DMS53 (cell line): ENCODE measurements at regions not wholly inside any gene's neighbourhood (a gene's known extent, or its start where the extent isn't known, plus 50 kb on each side); places are given as distances from the start of the nearest gene placed in this dataset.

Source experiments
- DNase-seq: peaks from one replicate; lab custom pipeline; 2025; lab: John Stamatoyannopoulos, UW

DNA sequence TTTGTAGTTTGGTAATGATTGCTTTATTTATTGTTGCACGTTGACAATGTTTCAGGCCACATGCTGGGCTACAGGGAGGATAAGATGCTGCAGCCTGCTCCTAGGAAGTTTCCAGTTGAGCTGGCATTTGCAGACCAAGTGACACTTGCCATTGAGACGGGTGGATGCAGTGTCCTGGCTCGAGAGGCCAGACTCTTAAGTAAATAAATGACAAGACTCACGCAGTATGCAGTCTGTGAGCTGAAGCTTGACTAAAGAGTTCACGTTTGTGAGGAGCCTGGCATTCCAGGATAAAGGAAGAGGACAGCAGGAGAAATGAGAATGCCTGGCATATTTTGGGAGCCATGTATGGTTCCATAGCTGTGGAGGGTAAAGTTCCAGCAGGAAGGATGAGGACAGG is 105.8 kb downstream of the BAMBI start:
- DNase-seq = peak; percentile 79

DNA sequence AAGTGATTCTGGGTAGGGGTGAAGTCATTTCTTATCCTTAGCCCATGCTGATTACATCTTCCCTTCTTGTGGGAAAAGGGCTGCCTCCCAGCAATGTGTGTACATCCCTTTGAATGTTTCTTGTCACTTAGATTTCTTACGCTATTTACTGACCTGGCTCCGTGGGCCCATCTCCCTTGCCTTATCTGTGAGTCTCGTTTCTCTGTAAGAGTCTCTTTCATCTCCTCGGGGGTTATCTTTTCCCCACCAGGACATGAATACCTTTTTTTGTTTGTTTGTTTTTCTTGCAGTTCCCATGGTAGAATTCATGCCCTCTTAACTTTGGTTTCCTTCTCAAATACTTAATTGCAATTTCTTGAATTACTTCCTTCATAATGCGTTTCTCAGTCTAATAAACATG is 107.7 kb downstream of the BAMBI start:
- peak; percentile 58 for DNase-seq

DNA sequence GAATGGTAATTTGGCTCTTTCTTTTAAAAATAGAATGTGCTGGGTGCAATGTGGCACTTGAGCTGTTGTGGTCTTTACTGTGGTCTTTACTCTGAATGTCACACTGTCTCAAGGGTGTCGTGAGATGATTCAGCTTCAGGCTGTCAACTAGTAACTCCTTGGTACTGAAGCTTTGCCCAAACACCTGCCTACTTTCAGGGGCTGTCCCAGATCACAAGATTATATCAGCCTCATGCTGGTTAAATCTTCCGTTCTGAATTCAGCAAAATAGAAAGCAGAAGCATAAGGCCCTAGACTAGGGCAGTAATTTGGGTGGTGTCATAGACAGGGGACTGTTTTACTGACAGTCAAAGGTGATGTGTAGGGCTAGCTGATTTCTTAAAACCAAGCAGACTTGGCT is 110.9 kb downstream of the BAMBI start:
- no peak for DNase-seq

GRCh38 chr10:28788762-28789161 is 111.4 kb downstream of the BAMBI start:
- no peak for DNase-seq

DNA sequence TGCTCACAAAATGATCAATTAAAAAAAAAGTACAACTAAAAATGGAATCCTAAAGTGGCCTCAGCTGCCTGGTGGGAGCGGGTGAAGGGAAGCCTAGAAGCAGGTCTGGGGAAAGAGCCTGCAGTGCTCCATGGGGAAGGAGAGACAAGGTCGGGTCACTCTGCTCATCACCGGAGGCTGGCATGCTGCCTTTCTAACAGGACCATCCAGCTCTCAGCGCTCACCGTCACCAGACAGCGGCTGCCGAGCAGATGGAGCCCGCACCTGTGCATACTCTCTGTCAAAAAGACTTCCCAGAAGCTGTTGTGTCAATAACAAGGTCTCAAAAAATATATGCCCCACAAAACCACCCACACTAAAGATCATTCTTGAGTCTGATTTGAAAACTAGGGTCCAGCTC is 112.8 kb downstream of the BAMBI start:
- peak; percentile 87 for DNase-seq

DNA sequence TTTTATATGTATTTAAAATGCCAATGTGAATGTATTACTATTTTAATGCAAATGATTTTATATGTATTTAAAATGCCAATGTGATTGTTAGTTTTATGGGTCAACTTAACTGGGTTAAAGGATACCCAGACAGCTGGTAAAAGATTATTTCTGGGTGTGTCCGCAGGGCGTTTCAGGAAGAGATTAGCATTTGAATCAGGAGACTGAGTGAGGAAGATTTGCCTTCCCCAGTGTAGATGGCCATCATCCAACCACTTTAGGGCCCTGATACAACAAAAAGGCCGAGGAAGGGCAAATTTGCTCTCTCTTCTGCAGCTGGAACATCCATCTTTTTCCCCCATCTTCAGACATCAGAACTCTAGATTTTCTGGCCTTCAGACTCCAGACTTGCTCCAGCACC is 116.2 kb downstream of the BAMBI start:
- DNase-seq = no peak

DNA sequence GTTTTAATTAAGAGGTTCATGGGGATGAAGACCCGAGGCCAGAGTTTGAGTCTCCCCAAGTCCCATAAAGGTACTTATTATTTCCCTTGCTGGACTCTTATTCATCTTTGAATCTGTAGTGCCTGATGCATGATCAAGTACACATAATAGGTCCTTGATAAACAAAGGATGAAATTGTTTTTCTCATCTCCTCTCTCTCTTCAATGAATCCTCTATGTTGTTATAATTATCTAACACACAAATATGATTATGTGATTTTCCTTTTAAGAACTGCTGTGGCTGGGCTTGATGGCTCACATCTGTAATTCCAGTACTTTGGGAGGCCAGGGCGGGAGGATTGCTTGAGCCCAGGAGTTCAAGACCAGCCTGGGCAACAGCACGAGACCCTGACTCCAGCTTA is 117.7 kb downstream of the BAMBI start:
- DNase-seq = no peak

- DNase-seq = no peak
Observed at GRCh38 chr10:28796606-28797512, 119.5 kb downstream of the BAMBI start.

DNA sequence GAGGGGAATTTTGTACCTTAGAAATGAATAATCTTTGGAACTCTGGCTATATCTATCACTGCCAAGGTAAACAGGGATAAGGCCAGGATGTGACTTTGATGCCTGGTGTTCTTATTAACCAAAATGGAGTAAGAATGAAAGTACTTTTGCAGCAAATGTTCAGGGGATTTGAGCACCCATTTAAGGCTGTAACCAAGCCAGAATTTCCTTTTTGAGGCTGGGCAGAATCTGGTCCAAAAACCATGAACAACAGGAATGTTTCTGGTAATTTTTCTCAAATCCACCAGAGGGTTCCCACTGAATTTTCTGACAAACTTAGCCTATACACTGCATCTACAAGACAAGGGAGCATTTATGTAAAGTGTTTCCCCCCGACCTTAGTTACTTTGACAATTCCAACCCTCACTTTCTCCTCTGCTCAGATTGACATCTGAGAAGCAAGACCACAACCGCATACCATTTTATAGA is 120.6 kb downstream of the BAMBI start:
- DNase-seq = no peak

- no peak for DNase-seq
Observed at GRCh38 chr10:28798428-28798955, 121.2 kb downstream of the BAMBI start.

GRCh38 chr10:28798964-28799363 is 121.6 kb downstream of the BAMBI start:
- DNase-seq = no peak

DNA sequence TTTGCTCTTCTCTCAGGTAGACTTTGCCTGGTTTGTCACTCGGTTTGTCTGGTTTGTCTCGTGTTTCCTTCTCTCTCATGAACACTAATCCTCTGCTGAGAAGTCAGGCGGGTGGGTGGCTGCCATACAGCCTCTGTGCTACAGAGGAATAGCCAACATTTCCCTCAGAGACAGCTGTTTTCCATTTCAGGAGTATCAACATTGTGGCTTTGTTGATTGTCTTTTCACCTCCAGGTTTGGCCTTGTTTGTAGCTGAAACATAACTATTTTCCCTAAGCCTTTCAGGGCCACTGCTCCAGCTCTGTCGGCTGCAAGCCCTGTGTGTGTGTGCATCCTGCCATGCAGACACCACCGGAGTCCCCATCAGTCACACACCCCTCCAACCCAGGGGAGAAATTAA is 122.8 kb downstream of the BAMBI start:
- DNase-seq = no peak

DNA sequence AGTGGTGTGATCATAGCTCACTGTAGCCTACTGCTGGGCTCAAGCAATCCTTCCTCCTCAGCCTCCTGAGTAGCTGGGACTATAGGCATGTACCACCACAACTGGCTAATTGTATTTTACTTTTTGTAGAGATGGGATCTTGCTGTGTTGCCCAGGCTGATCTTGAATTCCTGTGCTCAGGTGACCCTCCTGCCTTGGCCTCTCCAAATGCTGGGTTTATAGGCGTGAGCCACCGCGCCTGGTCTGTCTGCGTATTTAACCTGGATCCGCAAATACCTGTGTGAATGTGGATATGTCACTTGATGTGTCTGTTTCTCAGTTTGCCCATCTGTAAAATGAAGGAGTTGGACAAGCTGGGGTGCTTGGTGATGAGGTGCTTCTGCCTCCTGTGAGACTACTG is 123.9 kb downstream of the BAMBI start:
- DNase-seq = no peak

DNA sequence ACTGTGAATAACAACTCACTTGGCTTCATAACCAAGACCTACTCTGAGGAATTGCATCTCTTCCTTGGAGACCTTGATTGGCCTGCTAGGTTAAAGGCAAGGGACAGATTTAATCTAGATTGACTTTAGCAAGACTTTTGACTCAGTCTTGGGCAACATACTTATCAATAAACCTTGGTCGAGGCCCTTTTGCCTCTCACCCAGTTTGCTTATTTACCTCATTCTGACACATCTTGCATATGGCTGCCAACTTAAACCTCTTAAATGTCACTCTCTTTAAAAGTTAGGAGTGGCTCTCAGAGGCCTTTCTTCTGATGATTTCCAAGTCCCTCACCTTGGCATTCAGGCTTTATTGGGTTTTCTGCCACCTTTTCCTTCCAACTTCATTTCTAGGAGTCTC is 124.5 kb downstream of the BAMBI start:
- DNase-seq = no peak

- no peak for DNase-seq
Observed at GRCh38 chr10:28805390-28805789, 128.1 kb downstream of the BAMBI start.

GRCh38 chr10:28806488-28806941 is 129.2 kb downstream of the BAMBI start:
- DNase-seq = no peak

- no peak for DNase-seq
Observed at GRCh38 chr10:28806951-28807759, 129.8 kb downstream of the BAMBI start.

DNA sequence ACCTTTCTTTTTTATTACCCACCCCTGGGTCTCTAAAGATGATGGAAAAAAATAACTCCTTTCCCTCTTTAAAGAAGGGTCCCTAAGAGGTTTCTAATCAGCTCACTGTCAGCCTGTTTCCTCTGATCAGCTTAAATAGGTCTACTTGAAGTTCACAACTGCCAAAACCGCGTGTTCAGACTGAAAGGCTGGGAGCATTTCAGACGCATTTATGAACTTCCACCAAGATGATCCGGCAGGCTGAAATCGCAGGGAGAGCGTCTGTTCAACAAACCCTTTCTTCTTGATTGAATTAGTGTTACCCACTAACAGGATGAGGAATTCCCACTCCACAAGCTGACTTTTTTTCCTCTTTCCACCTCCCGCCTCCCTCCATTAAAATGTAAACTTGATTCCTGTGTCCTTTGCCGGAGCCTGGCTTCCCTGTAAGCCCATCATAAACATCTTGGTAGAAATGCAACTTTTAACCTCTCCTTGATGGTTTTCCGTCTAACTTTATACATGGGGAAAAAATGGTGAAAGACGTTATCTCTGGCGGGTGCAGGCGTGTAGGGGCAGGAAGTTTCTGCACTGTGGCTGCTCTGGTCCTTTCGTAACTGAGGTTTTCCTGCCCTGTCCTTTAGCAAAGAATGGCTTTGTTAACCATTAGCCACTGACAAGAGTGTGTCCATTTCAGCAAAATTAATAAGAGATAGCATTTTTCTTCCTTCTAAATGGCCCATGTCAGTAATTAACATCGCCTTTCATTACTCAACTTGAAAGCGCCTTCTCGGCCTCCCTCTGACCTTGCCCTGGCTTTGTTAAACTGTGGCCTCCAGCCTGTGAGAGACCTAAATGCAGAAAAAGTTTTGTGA is 130.7 kb downstream of the BAMBI start:
- no peak for DNase-seq

- DNase-seq = no peak
Observed at GRCh38 chr10:28808693-28809092, 131.4 kb downstream of the BAMBI start.

DNA sequence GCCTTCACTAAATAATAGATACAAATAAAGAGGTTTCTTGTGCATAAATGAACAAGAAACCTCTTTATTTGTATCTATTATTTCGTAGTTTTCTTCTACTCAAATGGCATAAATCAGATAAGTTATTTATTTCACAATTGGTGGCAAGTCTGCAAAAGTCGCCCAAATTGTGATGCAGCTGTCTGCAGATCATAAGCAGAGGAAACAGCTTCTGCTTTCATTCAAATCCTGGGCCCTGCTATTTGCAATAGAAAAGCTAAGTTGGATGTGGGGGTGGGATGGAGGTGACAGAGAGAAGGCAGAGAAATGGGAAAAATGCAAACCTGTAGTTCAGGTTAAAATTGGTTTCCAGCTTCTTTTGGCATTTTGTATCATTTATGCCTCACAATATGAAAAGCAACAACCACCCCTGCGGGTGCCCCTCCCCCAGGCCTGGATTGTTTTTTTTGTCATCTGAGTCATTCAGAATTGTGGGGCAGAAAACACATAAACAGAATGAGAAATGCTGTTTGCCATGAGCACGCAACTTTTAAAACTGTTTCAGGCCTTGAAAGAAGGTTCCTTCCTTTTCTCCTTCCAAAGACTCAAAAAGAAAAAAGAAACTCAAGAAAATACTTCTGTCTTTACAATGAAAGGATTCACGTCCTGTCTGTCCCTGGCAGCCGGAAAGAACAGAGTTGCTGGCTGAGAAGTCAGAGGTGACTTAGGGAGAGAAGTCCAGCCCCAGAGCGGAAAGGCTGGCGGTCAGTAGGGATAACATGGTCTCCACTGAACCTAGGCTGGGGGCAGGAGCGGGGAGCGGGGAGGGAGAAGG is 132.9 kb downstream of the BAMBI start:
- DNase-seq = no peak
